Epithelial cell of esophagus (primary cell): ENCODE measurements at regions not wholly inside any gene's neighbourhood (a gene's known extent, or its start where the extent isn't known, plus 50 kb on each side); places are given as distances from the start of the nearest gene placed in this dataset.
A peak's percentile ranks its signal among the peaks of the same experiment; 100 is the strongest.

ENCODE experiments used
- DNase-seq: peaks from one replicate; pipeline ENCODE4 v3.0.0; 2010; ENCODE audit warnings: low read depth
- H3K4me3 ChIP-seq: 2 replicates; pipeline ENCODE4 v1.5.1; 2011; ENCODE audit warnings: mild to moderate bottlenecking, low read length, control low read depth
- TF ChIP-seq, protein P1 (sequence below): IDR thresholded peaks from 2 replicates; pipeline ENCODE4 v1.5.1; 2011; ENCODE audit warnings: low read depth, mild to moderate bottlenecking, low read length, control low read depth, inconsistent platforms; ENCODE audit not compliant: insufficient read depth; ENCODE audit errors: missing control alignments

DNA sequence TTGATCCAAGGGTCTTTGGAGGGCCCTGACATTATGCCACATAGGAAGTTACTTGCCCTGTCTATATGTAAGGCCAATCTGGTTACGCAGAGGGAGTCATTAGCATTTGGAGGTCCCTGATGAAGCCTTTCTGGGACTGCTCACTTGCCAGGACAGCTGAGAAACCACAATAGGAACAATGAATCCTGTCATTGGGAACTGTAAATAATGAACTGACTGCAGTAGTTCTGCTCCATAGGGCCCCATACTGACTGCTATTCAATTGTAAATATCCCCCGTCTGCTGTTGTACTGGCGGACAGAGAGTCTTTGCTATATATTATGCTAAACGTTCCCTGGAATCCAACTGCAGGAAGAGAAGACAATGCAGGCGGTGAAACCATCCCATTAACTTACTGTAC is 149.4 kb upstream of the DCC start:
- H3K4me3 ChIP-seq = no peak overlapping the region
- TF ChIP-seq, protein P1, sequence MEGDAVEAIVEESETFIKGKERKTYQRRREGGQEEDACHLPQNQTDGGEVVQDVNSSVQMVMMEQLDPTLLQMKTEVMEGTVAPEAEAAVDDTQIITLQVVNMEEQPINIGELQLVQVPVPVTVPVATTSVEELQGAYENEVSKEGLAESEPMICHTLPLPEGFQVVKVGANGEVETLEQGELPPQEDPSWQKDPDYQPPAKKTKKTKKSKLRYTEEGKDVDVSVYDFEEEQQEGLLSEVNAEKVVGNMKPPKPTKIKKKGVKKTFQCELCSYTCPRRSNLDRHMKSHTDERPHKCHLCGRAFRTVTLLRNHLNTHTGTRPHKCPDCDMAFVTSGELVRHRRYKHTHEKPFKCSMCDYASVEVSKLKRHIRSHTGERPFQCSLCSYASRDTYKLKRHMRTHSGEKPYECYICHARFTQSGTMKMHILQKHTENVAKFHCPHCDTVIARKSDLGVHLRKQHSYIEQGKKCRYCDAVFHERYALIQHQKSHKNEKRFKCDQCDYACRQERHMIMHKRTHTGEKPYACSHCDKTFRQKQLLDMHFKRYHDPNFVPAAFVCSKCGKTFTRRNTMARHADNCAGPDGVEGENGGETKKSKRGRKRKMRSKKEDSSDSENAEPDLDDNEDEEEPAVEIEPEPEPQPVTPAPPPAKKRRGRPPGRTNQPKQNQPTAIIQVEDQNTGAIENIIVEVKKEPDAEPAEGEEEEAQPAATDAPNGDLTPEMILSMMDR = no peak
- no peak for DNase-seq

DNA sequence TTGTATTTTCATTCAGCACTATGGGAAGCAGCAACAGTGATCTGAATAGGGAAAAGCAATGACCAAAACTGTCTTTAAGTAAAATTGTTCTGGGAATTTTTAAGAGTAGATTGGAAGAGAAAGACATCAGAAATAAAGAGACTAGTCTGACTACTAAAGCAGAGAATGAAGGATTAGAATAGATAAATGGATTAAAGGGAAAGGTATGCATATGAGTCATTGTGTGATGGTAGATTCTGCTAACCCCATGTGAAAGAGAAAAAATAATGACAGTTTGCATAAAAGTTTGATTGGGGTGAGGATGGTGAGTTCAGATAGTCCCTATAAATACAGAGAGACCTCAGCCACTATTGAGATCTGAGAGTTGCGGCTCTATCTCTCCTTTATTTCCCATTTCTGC is 139.6 kb upstream of the DCC start:
- peak; percentile 9 for DNase-seq
- H3K4me3 ChIP-seq = no peak overlapping the region
- TF ChIP-seq, protein P1 = no peak

DNA sequence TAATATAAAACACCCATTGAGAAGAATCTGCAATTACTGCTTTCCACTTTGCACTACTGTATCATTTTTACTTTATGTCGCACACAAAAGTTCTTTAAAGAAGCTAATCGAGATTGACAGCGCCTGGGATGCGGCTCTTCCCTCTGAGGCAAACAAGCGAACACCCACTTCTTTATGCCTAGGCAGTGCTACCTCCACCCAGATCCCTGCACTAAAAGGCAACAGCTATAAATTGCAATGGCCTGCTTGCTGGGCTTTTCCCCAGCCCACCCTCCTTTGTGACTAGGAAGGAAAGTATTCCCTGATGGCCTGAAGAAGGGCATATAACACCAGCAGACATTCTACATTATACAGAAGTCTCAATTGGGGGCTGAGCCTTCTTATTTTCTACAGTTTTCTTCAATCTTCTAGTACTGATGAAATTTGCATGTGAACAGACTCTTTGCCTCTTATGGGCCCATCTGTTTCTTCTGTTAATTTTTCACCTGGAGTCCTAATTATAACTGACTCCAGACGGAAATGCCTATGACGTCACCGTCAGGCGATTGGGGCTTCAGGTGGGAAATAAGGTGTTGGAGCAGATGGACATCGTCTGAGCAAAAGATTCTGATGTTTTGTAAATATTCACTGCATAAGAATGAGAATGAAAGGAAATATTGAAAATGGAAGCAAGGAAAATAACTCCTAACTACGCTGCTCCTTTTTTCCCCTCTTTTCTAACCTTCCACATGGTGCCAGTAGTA is 138.9 kb upstream of the DCC start:
- no peak for DNase-seq
- TF ChIP-seq, protein P1 = no peak

DNA sequence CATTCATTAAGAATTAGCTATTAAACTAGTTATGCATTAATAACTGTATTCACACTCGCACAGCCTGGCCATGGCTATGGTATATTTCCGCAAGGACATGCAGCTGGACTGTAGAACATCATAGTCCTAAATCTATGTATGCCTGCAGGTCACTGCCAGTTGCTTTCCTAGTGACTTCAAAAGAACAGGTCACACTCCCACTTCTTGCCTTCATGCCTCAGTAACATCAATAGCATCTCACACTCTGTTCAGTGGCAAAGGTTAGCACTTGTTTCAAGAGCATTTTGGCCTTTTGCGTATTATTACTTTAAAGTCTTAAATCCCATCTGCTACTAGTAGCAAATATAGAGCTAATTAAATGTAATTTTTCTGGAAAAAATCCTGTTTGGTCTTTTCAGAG is 131.4 kb upstream of the DCC start:
- TF ChIP-seq, protein P1 = no peak
- no peak for DNase-seq
- no peak overlapping the region for H3K4me3 ChIP-seq

More for the DNA sequence above, 138.9 kb upstream of the DCC start:
- H3K4me3 ChIP-seq = no peak overlapping the region

DNA sequence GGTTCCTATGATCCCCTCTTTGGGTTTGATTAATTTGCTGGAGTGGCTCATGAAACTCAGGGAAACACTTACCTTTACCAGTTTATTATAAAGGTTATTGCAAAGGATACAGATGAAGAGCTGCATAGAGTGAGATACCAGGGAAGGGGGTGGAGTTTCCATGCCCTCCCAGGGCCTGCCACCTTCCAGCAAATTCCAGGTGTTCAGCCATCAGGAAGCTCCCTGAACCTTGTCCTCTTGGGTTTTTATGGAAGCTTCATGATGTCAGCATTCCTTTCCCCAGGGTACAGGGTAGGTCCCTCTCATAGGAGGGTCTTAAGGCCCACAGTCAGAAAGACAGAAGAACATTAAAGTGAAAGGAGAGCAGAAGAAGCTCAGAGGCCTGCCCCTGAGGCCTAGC is 123.9 kb upstream of the DCC start:
- TF ChIP-seq, protein P1 = no peak
- DNase-seq = no peak
- H3K4me3 ChIP-seq = no peak overlapping the region

DNA sequence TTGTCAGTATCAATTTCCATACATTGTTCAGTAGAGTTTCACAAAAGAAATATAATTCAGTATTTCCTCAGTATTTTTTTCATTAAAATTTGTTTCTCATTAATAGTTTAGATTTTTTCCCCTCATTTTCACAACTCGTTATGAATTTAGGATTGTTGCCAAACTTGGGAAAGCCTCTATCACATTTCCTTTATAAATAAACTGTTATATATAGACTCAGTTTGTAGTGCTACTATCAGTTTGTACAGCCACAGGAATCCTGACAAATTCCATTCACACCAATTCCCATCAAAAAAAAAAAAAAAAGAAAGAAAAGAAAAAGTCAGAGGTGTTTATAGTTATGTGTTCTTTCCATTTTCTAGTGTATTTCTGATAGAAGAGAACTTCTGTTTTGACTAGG is 123.3 kb upstream of the DCC start:
- TF ChIP-seq, protein P1 = no peak
- no peak overlapping the region for H3K4me3 ChIP-seq

DNA sequence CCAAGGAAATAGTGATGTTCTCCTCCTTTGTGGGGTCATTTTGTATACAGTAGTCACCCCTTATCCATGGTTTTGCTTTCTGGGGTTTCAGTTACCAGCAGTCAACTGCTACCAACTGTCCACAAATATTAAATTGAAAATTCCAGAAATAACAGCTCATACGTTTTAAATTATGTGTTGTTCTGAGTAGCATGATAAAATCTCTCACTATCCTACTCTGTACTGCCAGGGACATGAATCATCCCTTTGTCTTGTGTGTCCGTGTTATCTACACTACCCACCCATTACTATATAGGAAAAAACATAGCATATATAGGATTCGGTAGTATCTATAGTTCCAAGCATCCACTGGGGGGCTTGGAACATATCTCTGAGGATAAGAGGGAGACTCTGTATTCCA is 120.9 kb upstream of the DCC start:
- TF ChIP-seq, protein P1 = no peak
- H3K4me3 ChIP-seq = no peak overlapping the region
- DNase-seq = no peak

More for the DNA sequence above, 123.3 kb upstream of the DCC start:
- no peak for DNase-seq
